Neural crest cell (in vitro differentiated cells): ENCODE measurements at regions not wholly inside any gene's neighbourhood (a gene's known extent, or its start where the extent isn't known, plus 50 kb on each side); places are given as distances from the start of the nearest gene placed in this dataset.
"Not testable (repeated sequence)": the region's sequence is repeated elsewhere in the genome, so short reads cannot be mapped to it uniquely, and the experiment has no call there.

Experiments used
- DNase-seq: peaks from one replicate; pipeline ENCODE4 v3.0.0; 2021; ENCODE audit warnings: low read depth, mixed read lengths, low spot score
- H3K27ac Mint-ChIP-seq: one replicate; pipeline ENCODE4 v1.8.0; 2021; ENCODE audit warnings: mild to moderate bottlenecking, mixed read lengths; ENCODE audit not compliant: unreplicated experiment
- H3K27me3 Mint-ChIP-seq: 2 replicates; pipeline ENCODE4 v1.8.0; 2021; ENCODE audit warnings: low read depth, mild to moderate bottlenecking, mixed read lengths
- H3K36me3 Mint-ChIP-seq: 2 replicates; pipeline ENCODE4 v1.8.0; 2021; ENCODE audit warnings: low read depth, mild to moderate bottlenecking, mixed read lengths
- H3K4me1 Mint-ChIP-seq: 2 replicates; pipeline ENCODE4 v1.8.0; 2021; ENCODE audit warnings: mixed read lengths
- H3K4me3 Mint-ChIP-seq: one replicate; pipeline ENCODE4 v1.8.0; 2021; ENCODE audit warnings: mild to moderate bottlenecking, mixed read lengths
- H3K9me3 Mint-ChIP-seq: 2 replicates; pipeline ENCODE4 v1.8.0; 2021; ENCODE audit warnings: mixed read lengths

DNA sequence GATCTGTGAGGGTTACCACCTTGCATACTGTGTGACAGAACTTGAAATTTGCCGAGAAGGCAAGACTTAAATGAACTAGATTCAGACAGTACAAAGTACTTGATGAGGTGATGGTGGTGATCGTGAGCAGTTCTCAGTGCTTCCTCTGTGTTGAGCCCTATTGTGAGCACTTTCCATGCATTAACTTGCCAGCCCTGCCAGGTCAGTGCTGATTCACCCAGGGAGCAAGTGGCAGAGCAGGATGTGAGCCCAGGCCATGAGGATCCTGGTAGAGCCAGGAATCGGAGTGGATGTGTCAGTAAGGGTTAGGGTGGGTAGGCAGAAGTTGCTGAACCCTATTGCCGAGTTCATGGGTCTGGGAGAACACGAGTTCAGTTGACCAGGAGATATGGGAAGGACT is 4545.7 kb upstream of the TPTE start:
- not testable (repeated sequence) for H3K36me3 Mint-ChIP-seq, H3K9me3 Mint-ChIP-seq, DNase-seq, H3K27ac Mint-ChIP-seq, H3K27me3 Mint-ChIP-seq, H3K4me3 Mint-ChIP-seq, H3K4me1 Mint-ChIP-seq

DNA sequence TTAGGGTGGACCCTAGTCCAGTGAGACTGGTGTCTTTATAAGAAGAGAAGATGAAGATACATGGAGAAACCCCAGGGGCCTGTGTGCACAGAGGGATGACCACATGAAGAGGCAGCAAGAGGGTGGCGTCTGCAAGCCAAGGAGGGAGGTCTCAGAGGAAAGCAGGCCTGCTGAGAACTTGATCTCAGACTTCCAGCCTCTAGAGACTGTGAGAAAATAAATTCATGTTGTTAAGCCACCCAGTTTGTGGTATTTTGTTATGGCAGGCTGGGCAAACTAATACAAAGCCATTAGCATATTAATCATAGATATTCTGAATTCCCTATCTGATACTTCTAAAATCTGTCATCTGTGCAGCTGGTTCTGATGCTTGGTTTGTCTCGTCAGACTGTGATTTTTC is 4523.8 kb upstream of the TPTE start:
- H3K9me3 Mint-ChIP-seq, result not testable (repeated sequence)

DNA sequence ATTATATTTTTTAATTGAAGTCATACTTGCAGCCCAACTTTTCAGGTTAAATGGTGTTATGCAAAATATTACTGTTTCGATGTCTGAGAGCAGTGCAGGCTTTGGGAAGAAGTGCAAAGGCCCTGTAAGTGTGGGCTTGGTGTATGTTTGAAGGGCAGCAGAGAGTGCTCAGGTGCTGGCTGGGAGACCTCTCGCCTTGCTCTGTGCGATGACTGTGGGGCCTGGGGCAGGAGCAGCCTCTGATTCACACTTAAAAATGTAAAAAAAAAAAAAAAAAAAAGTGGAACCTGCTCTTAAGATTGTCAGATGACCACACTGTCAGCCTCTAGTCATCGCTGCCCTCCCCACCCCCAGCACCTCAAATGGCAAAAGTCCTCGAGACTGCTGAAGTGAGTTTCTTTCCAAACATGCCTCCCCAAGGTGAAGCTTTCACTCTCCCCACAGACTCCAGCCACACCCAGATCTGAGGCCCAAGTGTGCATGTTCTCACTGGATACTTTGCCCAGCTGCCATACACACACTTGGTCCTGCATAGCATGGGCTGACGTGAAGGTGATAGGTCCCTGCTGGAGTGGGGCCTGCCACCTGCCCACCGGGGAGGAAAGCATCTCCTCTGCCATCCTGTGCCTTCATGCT is 4505.8 kb upstream of the TPTE start:
- H3K9me3 Mint-ChIP-seq, H3K27me3 Mint-ChIP-seq, H3K4me3 Mint-ChIP-seq, DNase-seq, H3K4me1 Mint-ChIP-seq, H3K36me3 Mint-ChIP-seq, H3K27ac Mint-ChIP-seq: not testable (repeated sequence)

More for the DNA sequence above, 4523.8 kb upstream of the TPTE start:
- not testable (repeated sequence) for H3K27me3 Mint-ChIP-seq, H3K4me1 Mint-ChIP-seq, DNase-seq, H3K4me3 Mint-ChIP-seq, H3K36me3 Mint-ChIP-seq, H3K27ac Mint-ChIP-seq

DNA sequence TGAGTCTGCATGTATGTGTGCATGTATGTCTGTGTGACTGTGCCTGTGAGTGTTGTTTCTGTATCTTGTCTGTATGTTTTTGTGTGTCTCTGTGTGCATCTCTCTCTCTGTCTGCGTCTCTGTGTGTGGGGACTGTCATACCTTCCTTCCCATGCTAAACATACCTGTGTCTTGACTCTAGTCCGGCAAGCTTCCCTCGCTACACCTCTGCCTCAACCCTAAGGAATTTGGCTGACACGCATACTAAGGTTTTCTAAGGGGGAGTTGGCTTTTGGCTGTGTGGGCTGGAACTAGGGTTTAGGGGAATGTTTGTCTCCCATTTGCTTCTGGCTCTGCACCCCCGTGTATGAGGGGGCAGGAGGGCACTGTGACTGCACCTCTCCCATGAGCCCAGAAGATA is 4500.9 kb upstream of the TPTE start:
- not testable (repeated sequence) for H3K27ac Mint-ChIP-seq, H3K36me3 Mint-ChIP-seq, H3K4me1 Mint-ChIP-seq, H3K9me3 Mint-ChIP-seq, H3K27me3 Mint-ChIP-seq, H3K4me3 Mint-ChIP-seq, DNase-seq

DNA sequence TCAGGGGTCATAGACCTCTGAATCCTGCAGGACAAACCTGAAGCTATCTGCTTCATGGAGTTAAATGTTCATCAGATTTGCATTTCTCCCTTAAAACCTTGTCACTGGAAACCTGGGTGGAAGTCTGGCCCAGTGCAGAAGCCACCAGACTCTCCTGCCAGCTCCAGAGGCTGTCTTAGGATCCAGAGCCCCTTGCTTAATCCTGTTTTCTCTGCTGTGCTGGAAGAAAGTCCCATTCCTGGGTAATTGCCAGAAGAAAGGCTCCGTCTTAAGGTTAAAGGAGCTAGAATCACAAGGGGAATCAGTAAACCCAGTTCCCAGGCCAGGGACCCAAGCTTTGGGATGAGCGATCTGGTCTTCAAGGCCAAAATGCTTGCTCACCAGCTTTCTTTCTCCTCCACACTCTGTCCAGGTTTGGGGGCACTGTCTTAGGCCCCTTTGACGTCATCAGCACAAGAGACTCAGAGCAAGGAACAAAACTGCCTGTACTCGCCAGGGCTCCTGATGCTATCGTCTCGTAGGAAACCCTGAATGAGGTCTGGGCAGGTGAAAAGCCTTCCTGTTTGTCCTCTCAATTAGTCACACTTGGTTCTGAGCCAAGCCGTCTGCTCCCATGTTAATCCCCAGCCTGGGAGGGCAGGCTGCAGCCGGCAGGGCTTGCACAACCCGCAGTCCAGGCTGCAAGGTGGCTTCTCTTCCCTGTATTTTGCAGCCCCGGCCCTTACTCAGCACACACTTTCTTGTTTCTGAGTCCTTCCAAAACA is 4500.2 kb upstream of the TPTE start:
- DNase-seq, H3K27me3 Mint-ChIP-seq, H3K4me1 Mint-ChIP-seq, H3K9me3 Mint-ChIP-seq, H3K36me3 Mint-ChIP-seq, H3K4me3 Mint-ChIP-seq, H3K27ac Mint-ChIP-seq: not testable (repeated sequence)

DNA sequence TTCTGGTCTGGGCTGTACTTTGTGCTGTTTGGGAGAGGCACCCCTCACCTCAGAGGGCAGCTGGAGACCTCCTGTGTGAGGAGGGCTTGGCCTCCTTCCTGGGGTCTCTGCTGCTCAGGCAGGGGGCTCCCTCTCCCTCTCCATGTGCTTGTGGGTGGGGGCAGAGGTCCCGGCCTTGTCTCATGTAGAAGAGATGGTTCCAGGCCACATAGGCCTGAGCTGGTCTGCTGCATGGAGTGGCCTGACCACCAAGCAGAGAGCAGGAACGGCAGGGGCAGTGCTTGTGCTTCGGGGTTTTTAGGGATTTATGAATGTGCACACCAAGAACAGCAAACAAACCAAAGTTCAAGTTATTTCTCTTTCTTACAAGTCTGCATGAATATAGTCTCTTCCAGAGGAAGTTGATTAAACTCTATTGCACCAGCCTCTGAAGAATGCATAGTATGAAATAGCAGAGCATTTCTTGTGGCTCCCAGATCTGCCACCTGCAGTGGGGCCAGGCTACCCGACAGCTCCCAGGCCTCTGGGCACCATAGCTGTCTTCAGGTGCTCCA is 4499.6 kb upstream of the TPTE start:
- not testable (repeated sequence) for H3K9me3 Mint-ChIP-seq, H3K27me3 Mint-ChIP-seq, H3K4me3 Mint-ChIP-seq, H3K36me3 Mint-ChIP-seq, H3K27ac Mint-ChIP-seq, DNase-seq, H3K4me1 Mint-ChIP-seq

DNA sequence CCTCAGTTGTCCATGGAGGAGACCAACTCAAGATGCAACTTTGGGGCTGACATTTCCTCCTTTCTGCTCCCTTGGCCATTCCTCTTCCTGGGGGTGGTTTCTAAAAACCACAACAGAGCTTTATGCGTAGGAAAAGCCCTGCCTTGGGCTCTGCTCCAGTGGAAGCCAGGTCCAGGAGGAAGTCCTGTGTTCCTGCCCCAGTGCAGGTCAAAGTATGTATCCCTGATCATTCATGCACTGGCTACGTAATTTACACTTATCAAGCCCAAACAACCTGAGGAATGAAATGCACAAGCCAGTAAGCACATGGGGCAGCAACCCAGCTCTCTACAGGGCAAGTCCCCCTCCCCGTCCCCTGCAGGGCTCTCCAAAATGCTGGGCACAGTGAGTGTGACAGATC is 4498.1 kb upstream of the TPTE start:
- not testable (repeated sequence) for DNase-seq, H3K27ac Mint-ChIP-seq, H3K4me3 Mint-ChIP-seq, H3K9me3 Mint-ChIP-seq, H3K27me3 Mint-ChIP-seq, H3K4me1 Mint-ChIP-seq, H3K36me3 Mint-ChIP-seq

DNA sequence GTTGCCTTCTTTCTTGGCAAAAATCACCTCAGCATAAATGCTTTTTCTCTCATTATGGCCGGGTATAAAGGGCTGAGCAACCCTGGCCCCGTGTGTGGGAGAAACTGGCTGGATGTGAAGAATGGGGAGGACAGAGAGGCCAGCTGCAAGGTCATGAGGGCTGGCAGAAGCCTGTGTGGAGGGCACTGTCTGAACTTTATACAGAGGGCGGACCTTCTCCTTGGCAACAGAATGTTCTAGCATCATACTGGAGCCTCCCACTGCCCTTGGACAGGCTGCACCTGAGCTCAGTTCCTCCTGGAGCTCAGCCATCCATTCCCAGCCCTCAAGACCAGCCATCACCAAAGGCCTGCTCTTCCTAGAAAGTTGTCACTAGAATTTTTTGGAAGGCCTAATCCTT is 4496.2 kb upstream of the TPTE start:
- not testable (repeated sequence) for H3K27me3 Mint-ChIP-seq, DNase-seq, H3K4me3 Mint-ChIP-seq, H3K36me3 Mint-ChIP-seq, H3K27ac Mint-ChIP-seq, H3K4me1 Mint-ChIP-seq, H3K9me3 Mint-ChIP-seq

DNA sequence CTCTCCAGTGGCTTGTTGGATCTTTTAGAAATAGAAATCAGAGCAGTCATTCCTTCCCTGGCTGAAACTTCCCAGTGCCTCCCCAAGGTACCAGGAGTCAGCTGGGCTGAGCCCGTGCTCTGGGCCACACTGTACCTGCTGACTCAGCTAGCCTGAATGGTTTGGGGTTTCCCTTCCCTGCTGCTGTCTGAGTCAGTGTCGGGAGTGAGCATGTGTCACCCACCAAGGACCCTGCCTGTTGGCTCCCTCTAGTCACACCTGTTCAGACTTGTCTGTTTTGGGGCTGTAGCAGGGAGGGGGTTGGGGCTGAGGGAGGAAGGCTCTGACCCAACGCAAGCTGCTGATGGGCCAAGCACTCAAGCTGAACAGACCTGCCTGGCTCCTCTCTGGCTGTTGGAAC is 4493.9 kb upstream of the TPTE start:
- not testable (repeated sequence) for DNase-seq, H3K9me3 Mint-ChIP-seq, H3K4me1 Mint-ChIP-seq, H3K4me3 Mint-ChIP-seq, H3K36me3 Mint-ChIP-seq, H3K27me3 Mint-ChIP-seq, H3K27ac Mint-ChIP-seq

DNA sequence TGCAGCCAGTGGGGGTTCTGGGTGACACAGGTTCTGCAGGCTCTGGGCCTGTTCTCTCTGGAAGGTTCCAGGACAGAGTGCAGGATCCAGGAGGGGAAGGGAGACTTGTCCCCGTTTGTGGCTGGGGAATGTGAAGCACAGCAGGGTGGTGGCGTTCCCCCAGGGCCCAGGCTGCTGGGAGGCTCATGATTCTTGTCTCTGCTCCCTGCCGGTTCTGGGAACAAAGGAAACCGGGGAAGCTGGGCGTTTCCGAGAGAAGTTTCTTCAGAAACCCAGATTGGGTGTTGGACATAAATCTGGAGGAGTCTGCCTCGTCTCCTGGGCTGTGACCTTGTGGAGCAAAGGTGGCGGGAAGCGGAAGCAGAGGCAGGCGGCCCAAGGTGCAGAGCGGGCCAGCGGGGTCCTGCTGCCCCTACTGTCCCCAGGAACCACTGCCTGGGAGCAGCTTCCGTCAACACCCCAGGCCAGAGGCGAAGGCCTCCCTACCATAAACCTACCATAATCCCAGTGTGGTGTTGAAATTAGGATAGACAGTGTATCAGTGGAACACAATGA is 4487.2 kb upstream of the TPTE start:
- not testable (repeated sequence) for H3K36me3 Mint-ChIP-seq, H3K4me1 Mint-ChIP-seq, H3K27ac Mint-ChIP-seq, H3K27me3 Mint-ChIP-seq, H3K4me3 Mint-ChIP-seq, H3K9me3 Mint-ChIP-seq, DNase-seq

DNA sequence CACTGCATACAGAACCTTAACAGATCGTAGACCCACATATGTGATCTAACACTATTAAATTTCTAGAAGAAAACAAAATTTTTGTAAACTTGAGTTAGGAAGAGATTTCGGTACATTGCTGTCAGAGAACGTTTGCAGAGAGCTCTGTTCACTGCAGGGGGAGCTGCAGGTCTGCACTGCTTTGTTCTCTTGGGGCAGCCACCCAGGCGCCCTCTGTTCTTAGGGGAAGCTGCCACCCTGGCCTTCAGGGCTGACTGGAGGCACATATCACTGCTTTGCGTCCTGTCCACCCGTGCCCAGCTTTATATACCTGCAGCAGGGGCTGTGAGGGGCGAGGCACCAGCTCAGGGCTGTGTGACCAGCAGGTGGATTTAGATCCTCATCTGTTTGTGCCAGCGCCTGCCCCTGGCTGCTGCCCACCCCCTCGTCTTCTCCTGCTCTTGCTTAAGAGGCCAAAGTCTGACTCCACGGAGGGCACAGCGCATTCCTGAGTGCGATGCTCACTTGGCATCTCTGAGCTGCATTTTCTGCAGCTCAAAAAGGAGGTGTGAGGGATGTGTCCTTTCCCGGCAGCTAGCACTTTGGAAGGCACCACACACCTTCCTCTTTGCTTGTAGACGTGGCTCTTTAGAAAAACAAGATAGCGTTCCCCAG is 4486.4 kb upstream of the TPTE start:
- not testable (repeated sequence) for H3K4me3 Mint-ChIP-seq, H3K9me3 Mint-ChIP-seq

DNA sequence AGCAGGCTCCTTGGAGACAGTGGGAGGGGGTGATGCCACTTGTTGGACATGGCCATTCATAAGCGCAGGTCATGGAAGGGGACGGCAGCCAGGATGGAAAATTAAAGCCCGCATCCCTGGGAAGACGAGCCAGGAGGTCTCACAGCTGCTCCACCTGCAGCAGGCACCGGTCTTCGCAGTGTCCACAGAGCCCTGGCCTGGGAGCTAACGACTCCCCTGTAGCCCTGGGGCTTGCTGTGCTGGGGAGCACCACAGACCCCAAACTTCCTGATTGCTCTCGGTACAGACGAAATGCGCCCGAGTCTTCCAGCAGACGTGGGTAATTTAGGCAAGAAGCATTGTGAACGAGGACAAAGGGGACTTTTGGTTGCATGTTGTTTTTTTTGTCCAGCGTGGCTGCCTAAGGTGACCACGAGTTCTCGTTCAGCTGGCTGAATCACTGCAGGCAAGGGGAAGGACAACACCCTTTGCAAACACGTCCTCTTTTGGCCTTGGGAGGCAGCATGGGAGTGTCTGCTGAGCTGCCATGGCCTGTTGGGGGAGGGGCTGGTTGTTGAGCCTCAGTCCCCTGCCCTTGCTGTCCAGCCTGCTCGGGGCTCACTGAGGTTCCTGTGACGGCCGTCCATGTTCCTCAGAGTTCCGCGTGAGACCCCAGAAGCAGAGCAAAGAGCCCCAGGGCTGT is 4485.8 kb upstream of the TPTE start:
- not testable (repeated sequence) for H3K4me3 Mint-ChIP-seq, H3K27me3 Mint-ChIP-seq, H3K27ac Mint-ChIP-seq, H3K36me3 Mint-ChIP-seq, H3K4me1 Mint-ChIP-seq, H3K9me3 Mint-ChIP-seq, DNase-seq

More for the DNA sequence above, 4486.4 kb upstream of the TPTE start:
- not testable (repeated sequence) for H3K27me3 Mint-ChIP-seq, H3K36me3 Mint-ChIP-seq, H3K4me1 Mint-ChIP-seq, H3K27ac Mint-ChIP-seq, DNase-seq

DNA sequence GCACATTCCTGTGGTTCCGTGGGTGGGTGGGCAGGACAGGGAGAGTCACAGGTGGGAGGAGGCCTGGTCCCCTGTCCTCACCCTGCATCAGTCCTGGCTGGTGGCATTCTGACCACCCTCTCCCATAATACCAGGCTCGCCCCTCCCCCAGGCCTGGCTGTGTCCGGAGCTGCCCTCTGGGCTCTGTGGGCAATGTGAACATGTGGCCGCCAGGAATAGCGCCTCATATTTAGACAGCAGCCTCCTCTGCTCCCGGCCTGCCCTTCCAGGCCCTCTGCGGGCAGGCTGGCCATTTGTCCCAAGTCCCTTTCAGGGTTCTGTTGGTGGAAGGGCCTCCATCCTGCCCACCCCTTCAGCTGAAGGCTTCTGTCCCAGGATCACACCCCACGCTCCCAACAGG is 4482.2 kb upstream of the TPTE start:
- not testable (repeated sequence) for H3K4me1 Mint-ChIP-seq, DNase-seq, H3K36me3 Mint-ChIP-seq, H3K4me3 Mint-ChIP-seq, H3K27me3 Mint-ChIP-seq, H3K9me3 Mint-ChIP-seq, H3K27ac Mint-ChIP-seq
